ENCODE measurements at regions not wholly inside any gene's neighbourhood (a gene's known extent, or its start where the extent isn't known, plus 50 kb on each side); places are given as distances from the start of the nearest gene placed in this dataset.

DNA sequence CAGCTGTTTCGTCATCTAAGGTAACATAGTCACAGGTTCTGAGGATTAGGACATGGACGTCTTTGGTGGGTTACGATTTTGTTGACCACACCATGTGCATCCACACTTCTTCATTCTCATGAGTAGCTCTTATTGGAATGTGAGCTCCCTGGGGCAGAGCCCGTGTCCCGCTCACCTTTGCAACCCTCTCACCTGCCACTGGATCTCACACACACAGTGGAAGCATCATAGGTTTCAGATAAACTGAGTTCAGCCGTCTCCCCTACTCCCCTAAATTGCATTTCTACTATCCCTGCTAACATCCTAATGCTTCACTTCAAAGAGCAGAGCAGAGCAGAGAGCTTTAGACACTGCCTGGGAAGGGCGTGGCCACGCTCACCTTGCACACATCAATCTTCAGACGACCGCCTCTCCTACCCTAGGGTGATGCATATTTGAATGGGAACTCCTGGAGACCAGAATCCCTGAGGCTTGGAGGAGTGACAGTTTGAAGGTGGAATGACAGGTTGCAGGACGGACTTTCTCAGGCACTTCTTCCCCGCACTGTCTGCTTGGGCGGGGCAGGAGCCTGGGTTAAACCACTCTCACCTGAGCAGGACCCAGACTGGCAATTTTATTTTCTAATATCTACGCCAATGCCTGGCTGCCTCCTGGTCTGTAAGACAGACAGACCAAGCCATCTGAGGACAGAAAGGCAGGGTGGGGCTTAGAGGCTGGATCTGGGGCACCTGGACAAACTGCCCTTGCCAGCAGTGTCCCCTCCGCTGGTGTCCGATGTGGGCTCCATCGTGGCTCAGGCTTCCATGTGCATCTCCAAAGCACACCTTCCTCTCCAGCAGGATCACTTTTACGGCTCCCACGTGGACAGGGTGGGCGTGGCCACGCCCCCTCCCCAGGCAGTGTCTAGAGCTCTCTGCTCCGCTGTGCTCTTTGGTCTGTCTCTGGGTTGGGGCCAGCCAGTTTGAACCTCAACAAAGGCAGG, 229.5 kb upstream of the COPS8 start:
- Mint-ChIP-seq H3K27me3 (ENCODE audit: insufficient read depth) (peaks cover 1% of the 10 kb centered on the region), H3K4me3 (no peak overlapping the region), H3K27ac (no peak overlapping the region), H3K36me3 (ENCODE audit: low read depth) (no peaks in the 10 kb centered on the region), H3K4me1 (ENCODE audit: low read depth) (no peaks in the 10 kb centered on the region), H3K9me3 (no peaks in the 10 kb centered on the region; the same call in 1 of the 2 replicates)
- DNase-seq, result no peak
- TF ChIP-seq, protein P1, sequence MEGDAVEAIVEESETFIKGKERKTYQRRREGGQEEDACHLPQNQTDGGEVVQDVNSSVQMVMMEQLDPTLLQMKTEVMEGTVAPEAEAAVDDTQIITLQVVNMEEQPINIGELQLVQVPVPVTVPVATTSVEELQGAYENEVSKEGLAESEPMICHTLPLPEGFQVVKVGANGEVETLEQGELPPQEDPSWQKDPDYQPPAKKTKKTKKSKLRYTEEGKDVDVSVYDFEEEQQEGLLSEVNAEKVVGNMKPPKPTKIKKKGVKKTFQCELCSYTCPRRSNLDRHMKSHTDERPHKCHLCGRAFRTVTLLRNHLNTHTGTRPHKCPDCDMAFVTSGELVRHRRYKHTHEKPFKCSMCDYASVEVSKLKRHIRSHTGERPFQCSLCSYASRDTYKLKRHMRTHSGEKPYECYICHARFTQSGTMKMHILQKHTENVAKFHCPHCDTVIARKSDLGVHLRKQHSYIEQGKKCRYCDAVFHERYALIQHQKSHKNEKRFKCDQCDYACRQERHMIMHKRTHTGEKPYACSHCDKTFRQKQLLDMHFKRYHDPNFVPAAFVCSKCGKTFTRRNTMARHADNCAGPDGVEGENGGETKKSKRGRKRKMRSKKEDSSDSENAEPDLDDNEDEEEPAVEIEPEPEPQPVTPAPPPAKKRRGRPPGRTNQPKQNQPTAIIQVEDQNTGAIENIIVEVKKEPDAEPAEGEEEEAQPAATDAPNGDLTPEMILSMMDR (IDR thresholded peaks at IDR 0.05), result no peak

DNA sequence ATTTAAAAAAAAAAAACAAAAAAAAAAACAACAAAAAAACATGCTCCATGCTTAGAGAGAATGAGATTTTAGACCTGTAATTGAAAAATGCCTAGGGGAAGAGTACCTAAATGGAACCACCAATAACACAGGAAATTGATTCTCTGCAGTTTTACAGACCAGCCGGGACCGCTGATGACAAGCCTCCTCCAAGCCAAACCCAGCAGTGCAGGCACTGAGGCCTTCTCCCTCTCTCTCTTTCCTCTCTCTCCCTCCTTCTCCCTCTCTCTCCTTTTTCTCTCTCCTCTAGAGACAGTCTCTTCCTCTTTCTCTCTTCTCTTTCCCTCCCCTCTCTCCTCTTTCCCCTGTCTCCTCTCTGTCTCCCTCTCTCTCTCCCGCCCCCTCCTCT, 228.8 kb upstream of the COPS8 start:
- peaks cover 2% of the 10 kb centered on the region for H3K4me1 Mint-ChIP-seq (ENCODE audit: low read depth)
- no peak for DNase-seq

DNA sequence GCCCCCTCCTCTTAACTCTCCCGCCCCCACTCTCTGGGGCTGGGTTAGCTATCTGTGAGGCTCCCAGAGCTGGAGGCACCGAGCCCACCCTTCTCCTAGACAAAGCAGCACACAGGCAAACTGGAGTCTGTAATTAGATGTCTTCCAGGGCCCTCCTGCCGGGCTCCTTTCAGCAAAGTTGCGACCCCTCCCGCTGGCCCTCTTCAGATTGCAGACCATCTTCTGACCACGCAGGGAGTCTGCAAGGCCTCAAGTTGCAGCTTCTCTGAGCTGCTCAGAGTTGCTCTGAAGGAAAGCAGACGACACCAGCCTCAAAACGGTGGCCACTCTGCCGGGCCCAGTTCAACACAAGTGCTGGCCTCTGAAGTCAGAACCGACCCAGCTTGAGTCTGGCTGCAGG, 228.4 kb upstream of the COPS8 start:
- no peaks in the 10 kb centered on the region; the same call in 1 of the 2 replicates for H3K9me3 Mint-ChIP-seq
- no peaks in the 10 kb centered on the region for H3K36me3 Mint-ChIP-seq (ENCODE audit: low read depth)
- no peak for DNase-seq
- H3K27ac Mint-ChIP-seq, result no peak overlapping the region
- no peak overlapping the region for H3K4me3 Mint-ChIP-seq
- TF ChIP-seq, protein P1 (IDR thresholded peaks at IDR 0.05), result no peak
- peaks cover 6% of the 10 kb centered on the region for H3K4me1 Mint-ChIP-seq (ENCODE audit: low read depth)
- H3K27me3 Mint-ChIP-seq (ENCODE audit: insufficient read depth), result peaks cover 1% of the 10 kb centered on the region; the same call in 1 of the 2 replicates

More for the DNA sequence above, 228.8 kb upstream of the COPS8 start:
- no peak overlapping the region for H3K4me3 Mint-ChIP-seq
- no peaks in the 10 kb centered on the region for H3K36me3 Mint-ChIP-seq (ENCODE audit: low read depth)
- peaks cover 1% of the 10 kb centered on the region; the same call in 1 of the 2 replicates for H3K27me3 Mint-ChIP-seq (ENCODE audit: insufficient read depth)
- TF ChIP-seq, protein P1 (IDR thresholded peaks at IDR 0.05), result no peak
- H3K9me3 Mint-ChIP-seq, result no peaks in the 10 kb centered on the region; the same call in 1 of the 2 replicates
- H3K27ac Mint-ChIP-seq, result no peak overlapping the region

DNA sequence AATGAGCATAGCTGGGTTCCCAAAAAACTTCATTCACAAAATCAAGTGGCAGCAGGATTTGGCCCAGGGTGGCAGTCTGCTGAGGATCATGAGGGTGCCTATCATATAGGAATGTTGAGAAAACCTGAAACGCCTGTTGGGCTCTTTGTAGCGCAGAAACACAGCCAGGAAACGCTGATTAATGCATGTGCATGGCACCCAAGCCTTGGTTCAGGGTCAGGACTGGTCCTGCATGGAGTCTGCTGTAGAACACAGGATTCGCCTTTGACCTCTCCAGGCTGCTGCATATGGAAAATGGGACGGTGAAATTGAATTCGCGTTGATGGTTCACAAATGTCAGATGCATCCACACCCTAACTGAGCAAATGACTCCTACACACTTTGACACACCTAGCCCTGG, 227.9 kb upstream of the COPS8 start:
- DNase-seq, result no peak
- Mint-ChIP-seq H3K9me3 (no peaks in the 10 kb centered on the region; the same call in 1 of the 2 replicates), H3K36me3 (ENCODE audit: low read depth) (no peaks in the 10 kb centered on the region), H3K27me3 (ENCODE audit: insufficient read depth) (peaks cover 1% of the 10 kb centered on the region; the same call in 1 of the 2 replicates), H3K4me1 (ENCODE audit: low read depth) (peaks cover 12% of the 10 kb centered on the region), H3K27ac (no peak overlapping the region), H3K4me3 (no peak overlapping the region)
- TF ChIP-seq, protein P1 (IDR thresholded peaks at IDR 0.05), result no peak

DNA sequence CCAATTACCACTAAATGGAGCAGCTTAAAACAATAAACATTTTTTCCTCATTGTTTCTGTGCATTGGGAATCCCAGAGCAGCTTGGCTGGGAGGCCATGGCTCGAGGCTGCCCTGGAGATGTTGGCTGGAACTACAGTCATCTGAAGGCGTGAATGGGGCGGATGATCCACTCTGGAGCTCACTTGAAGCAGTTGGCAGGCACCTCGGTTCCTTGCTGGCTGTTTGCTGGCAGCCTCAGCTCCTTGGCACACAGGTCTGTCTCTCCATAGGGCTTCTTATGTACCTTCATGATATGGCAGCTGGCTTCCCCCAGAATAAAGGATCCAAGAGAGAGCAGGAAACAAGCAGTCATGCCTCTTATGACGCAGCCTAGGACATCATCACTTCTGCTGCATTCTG, 227.0 kb upstream of the COPS8 start:
- Mint-ChIP-seq H3K9me3 (no peaks in the 10 kb centered on the region; the same call in 1 of the 2 replicates), H3K36me3 (ENCODE audit: low read depth) (no peaks in the 10 kb centered on the region), H3K27ac (no peak overlapping the region), H3K4me1 (ENCODE audit: low read depth) (peaks cover 21% of the 10 kb centered on the region), H3K4me3 (no peak overlapping the region), H3K27me3 (ENCODE audit: insufficient read depth) (peaks cover 1% of the 10 kb centered on the region; the same call in 1 of the 2 replicates)
- TF ChIP-seq, protein P1 (IDR thresholded peaks at IDR 0.05), result no peak
- DNase-seq, result no peak

Data from HFFc6 (cell line).